GM19238 (cell line): ENCODE measurements at regions not wholly inside any gene's neighbourhood (a gene's known extent, or its start where the extent isn't known, plus 50 kb on each side); places are given as distances from the start of the nearest gene placed in this dataset.

Experiments
- DNase-seq: peaks from one replicate; pipeline ENCODE4 v3.0.0; 2011; ENCODE audit warnings: low spot score; ENCODE audit not compliant: insufficient read length

GRCh38 chr12:61750604-61751003, 509.6 kb upstream of the USP15 start:
- DNase-seq, result no peak

- no peak for DNase-seq
These were observed 506.0 kb upstream of the USP15 start for GRCh38 chr12:61754214-61754613.

- no peak for DNase-seq
These were observed 502.2 kb upstream of the USP15 start for GRCh38 chr12:61757831-61758505.

GRCh38 chr12:61758661-61759060, 501.5 kb upstream of the USP15 start:
- DNase-seq, result no peak

- no peak for DNase-seq
These were observed 494.3 kb upstream of the USP15 start for GRCh38 chr12:61765926-61766325.

GRCh38 chr12:61780435-61780834, 479.8 kb upstream of the USP15 start:
- no peak for DNase-seq

- DNase-seq, result no peak
These were observed 479.1 kb upstream of the USP15 start for GRCh38 chr12:61781021-61781581.

- no peak for DNase-seq
These were observed 463.4 kb upstream of the USP15 start for GRCh38 chr12:61796846-61797245.

GRCh38 chr12:61797266-61797665, 462.9 kb upstream of the USP15 start:
- DNase-seq, result no peak

- no peak for DNase-seq
These were observed 461.4 kb upstream of the USP15 start for GRCh38 chr12:61798778-61799177.

- no peak for DNase-seq
These were observed 455.9 kb upstream of the USP15 start for GRCh38 chr12:61804301-61804700.

- DNase-seq, result no peak
These were observed 451.3 kb upstream of the USP15 start for GRCh38 chr12:61808856-61809255.

- no peak for DNase-seq
These were observed 449.7 kb upstream of the USP15 start for GRCh38 chr12:61810486-61810885.

- no peak for DNase-seq
These were observed 438.8 kb upstream of the USP15 start for GRCh38 chr12:61821381-61821780.

- no peak for DNase-seq
These were observed 437.1 kb upstream of the USP15 start for GRCh38 chr12:61823102-61823501.

- DNase-seq, result no peak
These were observed 413.4 kb upstream of the USP15 start for GRCh38 chr12:61846765-61847164.

- no peak for DNase-seq
These were observed 411.3 kb upstream of the USP15 start for GRCh38 chr12:61848893-61849292.

- no peak for DNase-seq
These were observed 406.3 kb upstream of the USP15 start for GRCh38 chr12:61853945-61854344.

GRCh38 chr12:61854902-61855301, 405.3 kb upstream of the USP15 start:
- no peak for DNase-seq

- no peak for DNase-seq
These were observed 402.2 kb upstream of the USP15 start for GRCh38 chr12:61857968-61858367.

GRCh38 chr12:61860451-61860850, 399.8 kb upstream of the USP15 start:
- no peak for DNase-seq

GRCh38 chr12:61862986-61863385, 397.2 kb upstream of the USP15 start:
- DNase-seq, result no peak

GRCh38 chr12:61863811-61864210, 396.4 kb upstream of the USP15 start:
- no peak for DNase-seq
